Astrocyte (in vitro differentiated cells and primary cell): ENCODE measurements at regions not wholly inside any gene's neighbourhood (a gene's known extent, or its start where the extent isn't known, plus 50 kb on each side); places are given as distances from the start of the nearest gene placed in this dataset.

Source experiments
- EZH2 ChIP-seq: IDR thresholded peaks from 2 replicates; pipeline ENCODE4 v1.6.1; 2012; ENCODE audit warnings: mild to moderate bottlenecking, low read length, inconsistent platforms; ENCODE audit not compliant: insufficient read depth
- TF ChIP-seq, protein P1 (sequence below): IDR thresholded peaks from 2 replicates; pipeline ENCODE4 v1.5.1; 2011; ENCODE audit warnings: low read depth, mild to moderate bottlenecking, inconsistent platforms, low read length, moderate library complexity; ENCODE audit not compliant: insufficient read depth

GRCh38 chr3:140844072-140844471, 97.6 kb upstream of the SLC25A36 start:
- TF ChIP-seq, protein P1, sequence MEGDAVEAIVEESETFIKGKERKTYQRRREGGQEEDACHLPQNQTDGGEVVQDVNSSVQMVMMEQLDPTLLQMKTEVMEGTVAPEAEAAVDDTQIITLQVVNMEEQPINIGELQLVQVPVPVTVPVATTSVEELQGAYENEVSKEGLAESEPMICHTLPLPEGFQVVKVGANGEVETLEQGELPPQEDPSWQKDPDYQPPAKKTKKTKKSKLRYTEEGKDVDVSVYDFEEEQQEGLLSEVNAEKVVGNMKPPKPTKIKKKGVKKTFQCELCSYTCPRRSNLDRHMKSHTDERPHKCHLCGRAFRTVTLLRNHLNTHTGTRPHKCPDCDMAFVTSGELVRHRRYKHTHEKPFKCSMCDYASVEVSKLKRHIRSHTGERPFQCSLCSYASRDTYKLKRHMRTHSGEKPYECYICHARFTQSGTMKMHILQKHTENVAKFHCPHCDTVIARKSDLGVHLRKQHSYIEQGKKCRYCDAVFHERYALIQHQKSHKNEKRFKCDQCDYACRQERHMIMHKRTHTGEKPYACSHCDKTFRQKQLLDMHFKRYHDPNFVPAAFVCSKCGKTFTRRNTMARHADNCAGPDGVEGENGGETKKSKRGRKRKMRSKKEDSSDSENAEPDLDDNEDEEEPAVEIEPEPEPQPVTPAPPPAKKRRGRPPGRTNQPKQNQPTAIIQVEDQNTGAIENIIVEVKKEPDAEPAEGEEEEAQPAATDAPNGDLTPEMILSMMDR: no peak
- TF ChIP-seq EZH2: no peak
